HCT116 (cell line): ENCODE measurements at regions not wholly inside any gene's neighbourhood (a gene's known extent, or its start where the extent isn't known, plus 50 kb on each side); places are given as distances from the start of the nearest gene placed in this dataset.

Source experiments
- ATAC-seq: fragments of 200-7000 bp; cut with Tn5 transposase; 2 replicates; pipeline ENCODE4 v1.9.1; 2020; ENCODE audit warnings: mild to moderate bottlenecking, moderate library complexity
- BruUV-seq: library from RNA; stranded (reverse); fragments of 400-500 nt; replicated peaks from 2 replicates; lab custom pipeline; 2021; lab: Mats Ljungman, UMichigan
- CTCF ChIA-PET: fragments of 300-600 bp; sonication (Branson Sonifier 250); formaldehyde crosslinking; loops from one replicate; lab custom pipeline; 2021; ENCODE audit warnings: antibody characterized with exemption; lab: Charles Lee
- POLR2A ChIA-PET: fragments of 300-600, 350-600 bp; sonication (Branson Sonifier 250); formaldehyde crosslinking; loops from one replicate; lab custom pipeline; 2021; ENCODE audit warnings: antibody characterized with exemption; lab: Charles Lee
- RAD21 ChIA-PET, 2 experiments: fragments of 300-600 bp; sonication (Branson Sonifier 250); formaldehyde crosslinking; loops; one replicate each; lab custom pipeline; 2023; ENCODE audit warnings: low total read pairs in 2 of 2; ENCODE audit not compliant: uncharacterized antibody in 2 of 2, unreplicated experiment in 2 of 2, low non-redundant PET in 1 of 2; lab: Charles Lee
- DNase-seq: peaks from one replicate; pipeline ENCODE4 v3.0.0-alpha.2; 2010; ENCODE audit warnings: low read depth, low spot score
- H2AFZ ChIP-seq: fragments of 200-600 bp; shearing (Covaris generic), sonication (generic); 2 replicates; pipeline ENCODE4 v1.6.1; 2017; ENCODE audit warnings: low read depth, mixed run types, mixed read lengths, antibody characterized with exemption, low read length; ENCODE audit not compliant: poor library complexity, severe bottlenecking
- H3K27ac ChIP-seq: 2 replicates; pipeline ENCODE4 v1.5.1; 2012; ENCODE audit warnings: low read depth, low read length
- H3K27me3 ChIP-seq: fragments of 200-600 bp; sonication (generic); 2 replicates; pipeline ENCODE4 v1.6.1; 2016; ENCODE audit warnings: mixed run types, low read length, mixed read lengths; ENCODE audit not compliant: insufficient read depth
- H3K36me3 ChIP-seq, 2 experiments: fragments of 200-500 bp in 1 of 2; fragments of 200-600 bp in 1 of 2; sonication (Bioruptor generic) in 1 of 2; sonication (generic) in 1 of 2; 2 replicates each; pipeline versions ENCODE4 v1.5.1 to v1.6.1; 2014 to 2016; ENCODE audit warnings: low read length in 2 of 2, inconsistent platforms in 1 of 2, mixed read lengths in 1 of 2, mixed run types in 1 of 2; ENCODE audit not compliant: insufficient read depth in 2 of 2, control insufficient read depth in 1 of 2
- H3K4me1 ChIP-seq, 2 experiments: fragments of 200-600 bp in 1 of 2; sonication (generic) in 1 of 2; 2 replicates each; pipeline versions ENCODE4 v1.5.1 to v1.6.1; 2012 to 2017; ENCODE audit warnings: low read length in 2 of 2, inconsistent platforms in 1 of 2, mild to moderate bottlenecking in 1 of 2, mixed read lengths in 1 of 2, mixed run types in 1 of 2, moderate library complexity in 1 of 2; ENCODE audit not compliant: insufficient read depth in 2 of 2, control insufficient read depth in 1 of 2
- H3K4me2 ChIP-seq: fragments of 200-600 bp; sonication (generic); 2 replicates; pipeline ENCODE4 v1.6.1; 2017; ENCODE audit warnings: mixed run types, low read length, mixed read lengths
- H3K4me3 ChIP-seq, 2 experiments: fragments of 200-600 bp in 1 of 2; sonication (generic) in 1 of 2; replicated peaks in 1 of 2; 2 replicates each; pipeline ENCODE4 v1.5.1; 2011 to 2016; ENCODE audit warnings: low read length in 2 of 2, control low read depth in 1 of 2, low read depth in 1 of 2, mild to moderate bottlenecking in 1 of 2, mixed read lengths in 1 of 2, mixed run types in 1 of 2
- H3K79me2 ChIP-seq: fragments of 200-600 bp; sonication (generic); 2 replicates; pipeline ENCODE4 v1.6.1; 2017; ENCODE audit warnings: mild to moderate bottlenecking, mixed run types, low read length, moderate library complexity, mixed read lengths; ENCODE audit not compliant: insufficient read depth
- H3K9ac ChIP-seq: fragments of 200-600 bp; sonication (generic); 2 replicates; pipeline ENCODE4 v1.6.1; 2016; ENCODE audit warnings: low read length, mixed read lengths
- H3K9me2 ChIP-seq: fragments of 200-600 bp; sonication (generic), shearing (Covaris generic); 2 replicates; pipeline ENCODE4 v1.6.1; 2017; ENCODE audit warnings: mixed run types, mild to moderate bottlenecking, moderate library complexity; ENCODE audit not compliant: insufficient read depth
- H3K9me3 ChIP-seq, 2 experiments: fragments of 200-500 bp in 1 of 2; fragments of 200-600 bp in 1 of 2; sonication (Bioruptor generic) in 1 of 2; sonication (generic) in 1 of 2; 2 replicates each; pipeline ENCODE4 v1.6.1; 2014 to 2017; ENCODE audit warnings: low read length in 2 of 2, mixed read lengths in 2 of 2, inconsistent platforms in 1 of 2, low read depth in 1 of 2, mild to moderate bottlenecking in 1 of 2, mixed run types in 1 of 2, moderate library complexity in 1 of 2; ENCODE audit not compliant: control insufficient read depth in 1 of 2, insufficient read depth in 1 of 2
- H4K20me1 ChIP-seq: fragments of 200-600 bp; sonication (generic), shearing (Covaris generic); 2 replicates; pipeline ENCODE4 v1.6.1; 2017; ENCODE audit warnings: mixed run types, mild to moderate bottlenecking, moderate library complexity; ENCODE audit not compliant: insufficient read depth
- EGR1 ChIP-seq: IDR thresholded peaks from 2 replicates; pipeline ENCODE4 v1.6.1; 2012; ENCODE audit warnings: low read depth
- EZH2 ChIP-seq: fragments of 200-600 bp; sonication (generic); IDR thresholded peaks from 2 replicates; pipeline ENCODE4 v1.6.1; 2017; ENCODE audit warnings: antibody characterized with exemption, mixed run types
- FOSL1 ChIP-seq: IDR thresholded peaks from 2 replicates; pipeline ENCODE4 v1.6.1; 2012; ENCODE audit warnings: low read depth
- JUND ChIP-seq: IDR thresholded peaks from 2 replicates; pipeline ENCODE4 v1.6.1; 2012
- POLR2A ChIP-seq: IDR thresholded peaks from 2 replicates; pipeline ENCODE4 v1.7.0; 2011; ENCODE audit warnings: borderline replicate concordance; ENCODE audit not compliant: insufficient read depth, insufficient read length; ENCODE audit errors: extremely low read depth
- POLR2AphosphoS5 ChIP-seq: IDR thresholded peaks from 2 replicates; pipeline ENCODE4 v1.6.1; 2011; ENCODE audit warnings: mild to moderate bottlenecking, low read depth, low read length, moderate library complexity
- RAD21 ChIP-seq: IDR thresholded peaks from 2 replicates; pipeline ENCODE4 v1.6.1; 2012; ENCODE audit warnings: low read depth, mild to moderate bottlenecking
- SIN3A ChIP-seq: IDR thresholded peaks from 2 replicates; pipeline ENCODE4 v1.6.1; 2012; ENCODE audit warnings: low read depth
- ZNF274 ChIP-seq: fragments of 200-500 bp; sonication (Bioruptor generic); IDR thresholded peaks from 2 replicates; pipeline ENCODE4 v1.6.1; 2014; ENCODE audit warnings: mild to moderate bottlenecking, low read depth, low read length, inconsistent platforms
- intact Hi-C: fragments of 100-400 bp; cut with micrococcal nuclease; formaldehyde crosslinking; loops from 2 replicates; pipeline ENCODE4 v1.10.0; 2022
- TF ChIP-seq, protein P1 (sequence below): IDR thresholded peaks from 2 replicates; pipeline ENCODE4 v1.6.1; 2012
- TF ChIP-seq, protein P2 (sequence below): IDR thresholded peaks from 2 replicates; pipeline ENCODE4 v1.6.1; 2012; ENCODE audit warnings: low read depth

DNA sequence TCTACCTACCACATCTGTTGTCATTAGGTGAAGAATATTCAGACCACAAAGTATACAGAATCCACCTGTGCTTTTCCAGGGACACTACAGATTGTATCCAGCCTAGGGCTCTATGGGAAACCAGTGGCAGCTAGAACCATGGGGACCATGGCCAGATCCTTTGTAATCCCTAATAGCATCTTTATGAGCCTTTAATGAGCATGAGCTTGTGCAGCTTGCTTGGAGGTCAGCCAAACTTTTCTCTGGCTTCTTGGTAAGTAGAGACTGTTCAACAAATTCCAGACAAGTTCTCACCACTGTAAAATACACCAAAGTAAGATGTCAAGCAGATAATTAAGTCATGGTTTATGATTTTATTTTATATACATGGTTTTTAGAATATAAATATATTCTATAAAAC lies 301.6 kb upstream of the ADGRB3 start:
- RAD21 ChIA-PET = no interaction called here
- Histone ChIP-seq H3K4me3 (no peak overlapping the region), H3K27me3 (no peaks in the 10 kb centered on the region), H3K9me3 (peaks cover 16 to 17% of the 10 kb centered on the region in 2 experiments; a peak in 3 of 4 replicates), H3K27ac (no peak overlapping the region), H3K9me2 (no peaks in the 10 kb centered on the region), H3K9ac (no peak overlapping the region), H3K4me1 (no peaks in the 10 kb centered on the region), H2AFZ (no peak overlapping the region), H3K36me3 (no peaks in the 10 kb centered on the region), H3K4me2 (no peak overlapping the region), H3K79me2 (no peaks in the 10 kb centered on the region), H4K20me1 (no peaks in the 10 kb centered on the region)
- POLR2A ChIA-PET = no interaction called here
- DNase-seq (no peak), ATAC-seq (no peak)
- TF ChIP-seq FOSL1 (no peak), ZNF274 (no peak), POLR2A (no peak), JUND (no peak), EGR1 (no peak), POLR2AphosphoS5 (no peak), EZH2 (no peak), RAD21 (no peak), SIN3A (no peak)
- TF ChIP-seq, protein P1, sequence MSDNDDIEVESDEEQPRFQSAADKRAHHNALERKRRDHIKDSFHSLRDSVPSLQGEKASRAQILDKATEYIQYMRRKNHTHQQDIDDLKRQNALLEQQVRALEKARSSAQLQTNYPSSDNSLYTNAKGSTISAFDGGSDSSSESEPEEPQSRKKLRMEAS = no peak
- TF ChIP-seq, protein P2, sequence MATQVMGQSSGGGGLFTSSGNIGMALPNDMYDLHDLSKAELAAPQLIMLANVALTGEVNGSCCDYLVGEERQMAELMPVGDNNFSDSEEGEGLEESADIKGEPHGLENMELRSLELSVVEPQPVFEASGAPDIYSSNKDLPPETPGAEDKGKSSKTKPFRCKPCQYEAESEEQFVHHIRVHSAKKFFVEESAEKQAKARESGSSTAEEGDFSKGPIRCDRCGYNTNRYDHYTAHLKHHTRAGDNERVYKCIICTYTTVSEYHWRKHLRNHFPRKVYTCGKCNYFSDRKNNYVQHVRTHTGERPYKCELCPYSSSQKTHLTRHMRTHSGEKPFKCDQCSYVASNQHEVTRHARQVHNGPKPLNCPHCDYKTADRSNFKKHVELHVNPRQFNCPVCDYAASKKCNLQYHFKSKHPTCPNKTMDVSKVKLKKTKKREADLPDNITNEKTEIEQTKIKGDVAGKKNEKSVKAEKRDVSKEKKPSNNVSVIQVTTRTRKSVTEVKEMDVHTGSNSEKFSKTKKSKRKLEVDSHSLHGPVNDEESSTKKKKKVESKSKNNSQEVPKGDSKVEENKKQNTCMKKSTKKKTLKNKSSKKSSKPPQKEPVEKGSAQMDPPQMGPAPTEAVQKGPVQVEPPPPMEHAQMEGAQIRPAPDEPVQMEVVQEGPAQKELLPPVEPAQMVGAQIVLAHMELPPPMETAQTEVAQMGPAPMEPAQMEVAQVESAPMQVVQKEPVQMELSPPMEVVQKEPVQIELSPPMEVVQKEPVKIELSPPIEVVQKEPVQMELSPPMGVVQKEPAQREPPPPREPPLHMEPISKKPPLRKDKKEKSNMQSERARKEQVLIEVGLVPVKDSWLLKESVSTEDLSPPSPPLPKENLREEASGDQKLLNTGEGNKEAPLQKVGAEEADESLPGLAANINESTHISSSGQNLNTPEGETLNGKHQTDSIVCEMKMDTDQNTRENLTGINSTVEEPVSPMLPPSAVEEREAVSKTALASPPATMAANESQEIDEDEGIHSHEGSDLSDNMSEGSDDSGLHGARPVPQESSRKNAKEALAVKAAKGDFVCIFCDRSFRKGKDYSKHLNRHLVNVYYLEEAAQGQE = no peak
- CTCF ChIA-PET = no interaction called here
- intact Hi-C loops = no loop called here
- no TSS peak for BruUV-seq
